ENCODE measurements at regions not wholly inside any gene's neighbourhood (a gene's known extent, or its start where the extent isn't known, plus 50 kb on each side); places are given as distances from the start of the nearest gene placed in this dataset.

GRCh38 chr7:19963695-19964094, 190.3 kb upstream of the TMEM196 start:
- no peak for TF ChIP-seq CTCF (IDR thresholded peaks at IDR 0.05)
- no peak for TF ChIP-seq ZFX (IDR thresholded peaks at IDR 0.05; ENCODE audit: borderline replicate concordance)

Data from 22Rv1 (cell line).